SK-N-SH treated with all-trans-retinoic acid at 6 μM for 48 hours (cell line): ENCODE measurements at regions not wholly inside any gene's neighbourhood (a gene's known extent, or its start where the extent isn't known, plus 50 kb on each side); places are given as distances from the start of the nearest gene placed in this dataset.
"Not testable (repeated sequence)": the region's sequence is repeated elsewhere in the genome, so short reads cannot be mapped to it uniquely, and the experiment has no call there.

Source experiments
- ATAC-seq: fragments of 200-7000 bp; cut with Tn5 transposase; 3 replicates; pipeline ENCODE4 v1.9.1; 2020; ENCODE audit warnings: mild to moderate bottlenecking, moderate library complexity
- ARNTL ChIP-seq: fragments of 450-650 bp; formaldehyde crosslinking; IDR thresholded peaks from 2 replicates; pipeline ENCODE4 v1.5.0; 2020; ENCODE audit warnings: low read depth, mild to moderate bottlenecking, moderate library complexity, borderline replicate concordance
- BACH2 ChIP-seq: fragments of 250-450 bp; sonication (Bioruptor Pico); IDR thresholded peaks from 2 replicates; pipeline ENCODE4 v1.9.0; 2021; ENCODE audit warnings: mild to moderate bottlenecking, borderline replicate concordance
- CSDC2 ChIP-seq: fragments of 250-450 bp; sonication (Bioruptor Pico); IDR thresholded peaks from 2 replicates; pipeline ENCODE4 v1.5.0; 2020; ENCODE audit warnings: mild to moderate bottlenecking, moderate library complexity
- ESRRG ChIP-seq: fragments of 250-450 bp; sonication (Bioruptor Pico); IDR thresholded peaks from 2 replicates; pipeline ENCODE4 v1.6.1; 2021; ENCODE audit warnings: mild to moderate bottlenecking
- GLIS3 ChIP-seq: fragments of 250-450 bp; sonication (Bioruptor Pico); IDR thresholded peaks from 2 replicates; pipeline ENCODE4 v1.5.0; 2020; ENCODE audit warnings: mild to moderate bottlenecking, moderate library complexity
- ISL1 ChIP-seq: fragments of 250-450 bp; sonication (Bioruptor Pico); IDR thresholded peaks from 2 replicates; pipeline ENCODE4 v2.1.2; 2022; ENCODE audit warnings: mild to moderate bottlenecking, moderate library complexity
- OSR1 ChIP-seq: fragments of 250-450 bp; sonication (Bioruptor Pico); IDR thresholded peaks from 2 replicates; pipeline ENCODE4 v1.8.0; 2022; ENCODE audit warnings: moderate library complexity, mild to moderate bottlenecking, inconsistent platforms
- PPARA ChIP-seq: fragments of 250-450 bp; sonication (Bioruptor Pico); IDR thresholded peaks from 2 replicates; pipeline ENCODE4 v1.5.0; 2020; ENCODE audit warnings: mild to moderate bottlenecking, borderline replicate concordance
- RARB ChIP-seq: fragments of 250-450 bp; sonication (Bioruptor Pico); IDR thresholded peaks from 2 replicates; pipeline ENCODE4 v1.8.0; 2021; ENCODE audit warnings: mild to moderate bottlenecking, moderate library complexity
- TCF4 ChIP-seq: fragments of 250-450 bp; sonication (Bioruptor Pico); IDR thresholded peaks from 2 replicates; pipeline ENCODE4 v1.8.0; 2021; ENCODE audit warnings: mild to moderate bottlenecking, moderate library complexity, borderline replicate concordance
- TOX ChIP-seq: fragments of 250-450 bp; sonication (Bioruptor Pico); IDR thresholded peaks from 2 replicates; pipeline ENCODE4 v1.8.0; 2021; ENCODE audit warnings: mild to moderate bottlenecking, moderate library complexity, borderline replicate concordance
- ZC3H10 ChIP-seq: fragments of 250-450 bp; sonication (Bioruptor Pico); IDR thresholded peaks from 2 replicates; pipeline ENCODE4 v1.5.1; 2021; ENCODE audit warnings: mild to moderate bottlenecking, moderate library complexity
- ZFP3 ChIP-seq: fragments of 250-450 bp; sonication (Bioruptor Pico); IDR thresholded peaks from 2 replicates; pipeline ENCODE4 v1.5.0; 2020; ENCODE audit warnings: mild to moderate bottlenecking, moderate library complexity
- ZFP30 ChIP-seq: fragments of 450-650 bp; formaldehyde crosslinking; IDR thresholded peaks from 2 replicates; pipeline ENCODE4 v1.5.0; 2022; ENCODE audit warnings: mild to moderate bottlenecking, moderate library complexity
- ZNF565 ChIP-seq: fragments of 450-650 bp; formaldehyde crosslinking; conservative IDR thresholded peaks from 2 replicates; pipeline ENCODE4 v1.5.0; 2020; ENCODE audit warnings: low read depth, mild to moderate bottlenecking, moderate library complexity
- TF ChIP-seq, protein P1 (sequence below): fragments of 250-450 bp; sonication (Bioruptor Pico); IDR thresholded peaks from 2 replicates; pipeline ENCODE4 v1.5.1; 2020; ENCODE audit warnings: low read depth, mild to moderate bottlenecking, moderate library complexity
- TF ChIP-seq, protein P2 (sequence below): fragments of 250-450 bp; sonication (Bioruptor Pico); IDR thresholded peaks from 2 replicates; pipeline ENCODE4 v1.5.0; 2020; ENCODE audit warnings: mild to moderate bottlenecking, moderate library complexity
- TF ChIP-seq, protein P3 (sequence below): fragments of 250-450 bp; sonication (Bioruptor Pico); IDR thresholded peaks from 2 replicates; pipeline ENCODE4 v1.8.0; 2020; ENCODE audit warnings: mild to moderate bottlenecking, moderate library complexity, borderline replicate concordance
- TF ChIP-seq, protein P4 (sequence below): fragments of 250-450 bp; sonication (Bioruptor Pico); IDR thresholded peaks from 2 replicates; pipeline ENCODE4 v1.5.1; 2021; ENCODE audit warnings: mild to moderate bottlenecking, moderate library complexity

DNA sequence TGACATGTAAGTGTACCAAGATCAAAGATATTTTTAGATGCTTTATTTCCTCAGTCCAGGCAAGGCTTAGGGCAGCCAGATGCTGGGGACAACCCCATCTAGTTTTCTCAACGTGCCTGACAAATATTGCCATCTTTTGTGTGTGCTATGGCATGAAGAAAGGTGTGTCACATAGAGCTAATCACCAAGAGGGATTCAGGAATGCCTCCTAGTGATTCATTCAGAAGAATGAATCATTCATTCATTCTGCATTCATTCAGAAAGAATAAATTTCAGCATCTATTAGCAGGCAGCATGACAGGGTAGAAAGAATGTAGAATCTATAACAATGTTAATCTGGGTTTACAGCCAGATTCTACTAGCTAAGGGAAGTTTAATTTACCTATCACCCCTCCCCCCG, 75.4 kb upstream of the LRRC4C start:
- no peak for ATAC-seq
- TF ChIP-seq, protein P1, sequence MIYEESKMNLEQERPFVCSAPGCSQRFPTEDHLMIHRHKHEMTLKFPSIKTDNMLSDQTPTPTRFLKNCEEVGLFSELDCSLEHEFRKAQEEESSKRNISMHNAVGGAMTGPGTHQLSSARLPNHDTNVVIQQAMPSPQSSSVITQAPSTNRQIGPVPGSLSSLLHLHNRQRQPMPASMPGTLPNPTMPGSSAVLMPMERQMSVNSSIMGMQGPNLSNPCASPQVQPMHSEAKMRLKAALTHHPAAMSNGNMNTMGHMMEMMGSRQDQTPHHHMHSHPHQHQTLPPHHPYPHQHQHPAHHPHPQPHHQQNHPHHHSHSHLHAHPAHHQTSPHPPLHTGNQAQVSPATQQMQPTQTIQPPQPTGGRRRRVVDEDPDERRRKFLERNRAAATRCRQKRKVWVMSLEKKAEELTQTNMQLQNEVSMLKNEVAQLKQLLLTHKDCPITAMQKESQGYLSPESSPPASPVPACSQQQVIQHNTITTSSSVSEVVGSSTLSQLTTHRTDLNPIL (CRISPR knock-in tag) = no peak
- TF ChIP-seq PPARA (CRISPR knock-in tag) (no peak), TOX (CRISPR knock-in tag) (no peak), RARB (CRISPR knock-in tag) (no peak), CSDC2 (CRISPR knock-in tag) (no peak), ZNF565 (no peak), ZFP30 (CRISPR knock-in tag) (no peak), ISL1 (CRISPR knock-in tag) (no peak), ARNTL (CRISPR knock-in tag) (no peak), BACH2 (CRISPR knock-in tag) (no peak), ZFP3 (CRISPR knock-in tag) (no peak), TCF4 (CRISPR knock-in tag) (no peak)
- TF ChIP-seq, protein P2, sequence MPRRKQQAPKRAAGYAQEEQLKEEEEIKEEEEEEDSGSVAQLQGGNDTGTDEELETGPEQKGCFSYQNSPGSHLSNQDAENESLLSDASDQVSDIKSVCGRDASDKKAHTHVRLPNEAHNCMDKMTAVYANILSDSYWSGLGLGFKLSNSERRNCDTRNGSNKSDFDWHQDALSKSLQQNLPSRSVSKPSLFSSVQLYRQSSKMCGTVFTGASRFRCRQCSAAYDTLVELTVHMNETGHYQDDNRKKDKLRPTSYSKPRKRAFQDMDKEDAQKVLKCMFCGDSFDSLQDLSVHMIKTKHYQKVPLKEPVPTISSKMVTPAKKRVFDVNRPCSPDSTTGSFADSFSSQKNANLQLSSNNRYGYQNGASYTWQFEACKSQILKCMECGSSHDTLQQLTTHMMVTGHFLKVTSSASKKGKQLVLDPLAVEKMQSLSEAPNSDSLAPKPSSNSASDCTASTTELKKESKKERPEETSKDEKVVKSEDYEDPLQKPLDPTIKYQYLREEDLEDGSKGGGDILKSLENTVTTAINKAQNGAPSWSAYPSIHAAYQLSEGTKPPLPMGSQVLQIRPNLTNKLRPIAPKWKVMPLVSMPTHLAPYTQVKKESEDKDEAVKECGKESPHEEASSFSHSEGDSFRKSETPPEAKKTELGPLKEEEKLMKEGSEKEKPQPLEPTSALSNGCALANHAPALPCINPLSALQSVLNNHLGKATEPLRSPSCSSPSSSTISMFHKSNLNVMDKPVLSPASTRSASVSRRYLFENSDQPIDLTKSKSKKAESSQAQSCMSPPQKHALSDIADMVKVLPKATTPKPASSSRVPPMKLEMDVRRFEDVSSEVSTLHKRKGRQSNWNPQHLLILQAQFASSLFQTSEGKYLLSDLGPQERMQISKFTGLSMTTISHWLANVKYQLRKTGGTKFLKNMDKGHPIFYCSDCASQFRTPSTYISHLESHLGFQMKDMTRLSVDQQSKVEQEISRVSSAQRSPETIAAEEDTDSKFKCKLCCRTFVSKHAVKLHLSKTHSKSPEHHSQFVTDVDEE (CRISPR knock-in tag) = no peak
- TF ChIP-seq, protein P3, sequence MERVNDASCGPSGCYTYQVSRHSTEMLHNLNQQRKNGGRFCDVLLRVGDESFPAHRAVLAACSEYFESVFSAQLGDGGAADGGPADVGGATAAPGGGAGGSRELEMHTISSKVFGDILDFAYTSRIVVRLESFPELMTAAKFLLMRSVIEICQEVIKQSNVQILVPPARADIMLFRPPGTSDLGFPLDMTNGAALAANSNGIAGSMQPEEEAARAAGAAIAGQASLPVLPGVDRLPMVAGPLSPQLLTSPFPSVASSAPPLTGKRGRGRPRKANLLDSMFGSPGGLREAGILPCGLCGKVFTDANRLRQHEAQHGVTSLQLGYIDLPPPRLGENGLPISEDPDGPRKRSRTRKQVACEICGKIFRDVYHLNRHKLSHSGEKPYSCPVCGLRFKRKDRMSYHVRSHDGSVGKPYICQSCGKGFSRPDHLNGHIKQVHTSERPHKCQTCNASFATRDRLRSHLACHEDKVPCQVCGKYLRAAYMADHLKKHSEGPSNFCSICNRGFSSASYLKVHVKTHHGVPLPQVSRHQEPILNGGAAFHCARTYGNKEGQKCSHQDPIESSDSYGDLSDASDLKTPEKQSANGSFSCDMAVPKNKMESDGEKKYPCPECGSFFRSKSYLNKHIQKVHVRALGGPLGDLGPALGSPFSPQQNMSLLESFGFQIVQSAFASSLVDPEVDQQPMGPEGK = no peak
- TF ChIP-seq, protein P4, sequence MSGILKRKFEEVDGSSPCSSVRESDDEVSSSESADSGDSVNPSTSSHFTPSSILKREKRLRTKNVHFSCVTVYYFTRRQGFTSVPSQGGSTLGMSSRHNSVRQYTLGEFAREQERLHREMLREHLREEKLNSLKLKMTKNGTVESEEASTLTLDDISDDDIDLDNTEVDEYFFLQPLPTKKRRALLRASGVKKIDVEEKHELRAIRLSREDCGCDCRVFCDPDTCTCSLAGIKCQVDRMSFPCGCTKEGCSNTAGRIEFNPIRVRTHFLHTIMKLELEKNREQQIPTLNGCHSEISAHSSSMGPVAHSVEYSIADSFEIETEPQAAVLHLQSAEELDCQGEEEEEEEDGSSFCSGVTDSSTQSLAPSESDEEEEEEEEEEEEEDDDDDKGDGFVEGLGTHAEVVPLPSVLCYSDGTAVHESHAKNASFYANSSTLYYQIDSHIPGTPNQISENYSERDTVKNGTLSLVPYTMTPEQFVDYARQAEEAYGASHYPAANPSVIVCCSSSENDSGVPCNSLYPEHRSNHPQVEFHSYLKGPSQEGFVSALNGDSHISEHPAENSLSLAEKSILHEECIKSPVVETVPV (CRISPR knock-in tag) = no peak

DNA sequence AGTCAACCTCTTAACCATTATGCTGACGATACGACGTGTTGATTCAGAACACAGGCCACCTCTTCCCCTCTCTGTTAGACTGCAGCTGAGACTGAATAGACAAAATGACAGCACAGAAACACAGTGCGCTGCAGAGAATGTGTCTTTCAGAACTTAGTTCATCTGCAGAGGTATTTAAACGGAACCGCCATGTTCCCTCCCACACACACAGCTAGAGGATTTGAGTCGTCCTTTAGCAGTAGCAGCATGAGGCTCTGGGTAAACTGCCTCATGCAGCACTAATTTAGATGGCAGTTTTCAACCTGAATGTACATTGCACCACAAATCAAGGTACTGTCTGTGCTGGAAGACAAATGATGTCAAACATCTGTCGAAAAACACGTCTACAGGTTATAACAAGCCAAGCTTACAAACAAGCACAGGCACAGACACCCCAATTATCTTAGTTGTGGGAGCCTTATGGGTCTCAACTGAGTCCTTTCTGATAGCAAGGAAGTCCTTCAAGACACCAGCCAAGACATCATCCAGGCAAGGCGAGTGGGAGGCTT, 76.6 kb upstream of the LRRC4C start:
- TF ChIP-seq ISL1 (CRISPR knock-in tag) (no peak), ZFP3 (CRISPR knock-in tag) (no peak), ZC3H10 (CRISPR knock-in tag) (no peak), ESRRG (no peak), TOX (CRISPR knock-in tag) (no peak), ARNTL (CRISPR knock-in tag) (no peak), GLIS3 (CRISPR knock-in tag) (no peak), OSR1 (CRISPR knock-in tag) (no peak), PPARA (CRISPR knock-in tag) (no peak), ZNF565 (no peak)
- TF ChIP-seq, protein P3 = no peak
- TF ChIP-seq, protein P1 (CRISPR knock-in tag) = no peak
- TF ChIP-seq, protein P4 (CRISPR knock-in tag) = no peak
- no peak for ATAC-seq

DNA sequence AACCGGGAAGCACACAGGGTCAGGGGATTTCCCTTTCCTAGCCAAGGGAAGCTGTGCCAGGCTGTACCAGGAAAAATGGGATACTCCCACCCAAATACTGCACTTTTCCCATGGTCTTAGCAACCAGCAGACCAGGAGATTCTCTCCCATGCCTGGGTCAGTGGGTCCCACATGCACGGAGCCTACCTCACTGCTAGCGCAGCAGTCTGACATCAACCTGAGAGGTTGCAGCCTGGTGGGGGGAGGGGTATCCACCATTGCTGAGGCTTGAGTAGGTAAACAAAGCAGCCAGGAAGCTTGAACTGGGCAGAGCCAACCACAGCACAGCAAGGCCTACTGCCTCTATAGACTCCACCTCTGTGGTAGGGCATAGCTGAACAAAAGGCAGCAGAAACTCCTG, 85.5 kb upstream of the LRRC4C start:
- ATAC-seq = not testable (repeated sequence)
